AG08396 (cell line): ENCODE measurements at regions not wholly inside any gene's neighbourhood (a gene's known extent, or its start where the extent isn't known, plus 50 kb on each side); places are given as distances from the start of the nearest gene placed in this dataset.
"Not testable (repeated sequence)": the region's sequence is repeated elsewhere in the genome, so short reads cannot be mapped to it uniquely, and the experiment has no call there.

Experiments
- DNase-seq: peaks from one replicate; pipeline ENCODE4 v3.0.0; 2012; ENCODE audit warnings: low spot score, mixed read lengths

DNA sequence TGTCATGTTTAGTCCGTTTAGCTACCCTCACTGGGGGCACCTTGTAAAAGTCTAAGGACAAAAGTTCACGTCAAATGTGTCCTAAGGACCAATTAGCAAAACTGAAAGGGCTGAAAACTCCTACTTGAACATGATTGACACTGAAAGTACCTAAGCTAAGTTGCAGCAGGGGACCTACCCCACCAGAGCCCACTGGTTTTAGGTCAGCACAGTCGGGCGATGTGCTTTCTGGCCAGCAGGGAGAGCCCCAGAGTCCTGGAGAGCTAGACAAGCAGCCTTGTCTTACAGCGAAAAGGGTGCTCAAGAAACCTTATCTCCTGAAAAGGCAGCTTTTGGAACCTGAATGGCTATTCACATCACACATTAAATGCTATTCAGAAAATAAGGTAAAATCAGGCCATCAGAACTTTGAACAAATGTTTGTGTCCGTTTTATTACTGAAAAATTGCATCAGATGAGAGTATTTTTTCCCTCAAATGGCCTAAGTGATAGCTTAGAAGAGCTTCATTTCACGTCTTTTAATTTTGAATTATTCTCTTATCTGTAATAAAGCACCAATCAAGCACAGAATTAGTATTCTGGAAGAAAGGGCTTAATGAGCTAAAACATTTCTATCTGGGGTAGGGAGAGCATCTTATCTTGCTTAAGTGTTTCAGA lies 52.2 kb upstream of the MKI67 start:
- no peak for DNase-seq

DNA sequence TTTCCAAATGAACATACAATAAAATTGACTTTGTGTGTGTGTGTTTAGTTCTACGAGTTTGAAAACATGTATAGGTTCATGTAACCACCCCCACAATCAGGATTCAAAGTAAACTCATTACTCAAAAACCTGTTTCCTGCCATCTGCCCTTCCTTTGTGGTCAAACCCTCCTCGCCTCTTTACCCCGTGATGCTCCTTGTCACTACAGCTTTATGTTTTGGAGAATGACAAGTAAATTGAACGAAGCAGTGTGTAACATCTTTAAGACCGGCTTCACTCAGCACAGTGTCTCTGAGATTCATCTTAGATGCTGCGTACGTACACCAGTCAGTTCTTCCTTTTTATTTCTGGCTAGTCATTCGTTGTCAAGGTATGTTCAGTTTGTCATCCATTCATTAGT lies 54.6 kb upstream of the MKI67 start:
- no peak for DNase-seq

DNA sequence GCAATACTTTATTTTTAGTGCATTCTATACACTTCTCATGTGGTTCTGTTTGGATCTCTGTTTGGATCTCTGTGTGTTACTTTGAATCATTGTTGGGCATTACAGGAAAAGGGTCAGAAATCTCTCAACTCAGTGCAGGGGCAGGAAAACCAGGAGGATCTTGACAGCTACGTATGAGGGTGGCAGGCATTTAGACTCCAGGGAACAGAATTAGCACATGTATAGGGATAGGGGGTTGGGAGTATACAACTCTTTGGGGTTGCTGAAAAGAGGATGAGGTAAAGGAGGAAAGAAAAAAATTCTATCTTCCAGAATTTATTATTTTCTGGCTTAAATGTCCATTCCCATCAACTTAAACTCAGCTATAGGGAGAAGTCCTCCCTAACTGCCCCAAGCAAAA lies 59.4 kb upstream of the MKI67 start:
- DNase-seq, result no peak

DNA sequence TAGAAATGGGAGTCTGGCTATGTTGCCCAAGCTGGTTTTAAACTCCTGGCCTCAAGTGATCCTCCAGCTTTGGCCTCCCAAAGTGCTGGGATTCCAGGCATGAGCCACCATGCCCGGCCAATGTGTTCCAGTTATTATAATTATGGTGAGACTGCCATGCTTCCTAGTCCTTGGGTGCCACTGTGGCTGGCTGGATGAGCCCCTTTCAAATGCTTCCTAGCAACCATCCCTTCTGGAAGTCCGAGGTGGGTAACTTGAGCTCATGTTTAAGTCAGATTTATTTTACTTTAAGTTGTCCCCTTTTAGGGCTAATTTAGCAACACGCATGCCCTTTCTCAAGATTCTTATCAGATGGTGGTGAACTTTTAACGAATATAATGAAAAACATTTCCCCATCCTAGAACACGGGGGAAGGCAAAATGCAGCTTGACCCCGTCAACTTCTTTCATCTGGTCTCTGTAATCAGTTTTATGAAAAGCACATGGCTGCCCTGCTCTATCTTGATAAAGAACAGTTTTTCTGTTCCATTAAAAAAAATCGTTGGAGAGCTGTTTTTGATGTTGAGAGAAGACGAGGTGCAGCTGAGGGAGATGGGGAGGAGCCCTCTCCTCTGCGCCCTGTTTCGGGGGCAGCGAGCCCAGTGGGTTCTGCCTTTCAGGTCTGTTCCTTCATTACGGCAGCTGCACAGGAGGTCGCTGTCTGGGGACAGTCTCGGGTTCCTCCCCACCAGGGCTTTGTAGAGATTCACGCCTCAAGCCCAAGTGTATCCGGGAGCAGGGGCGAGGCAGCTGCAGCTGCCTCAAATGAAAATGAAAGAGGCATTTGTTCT lies 61.0 kb upstream of the MKI67 start:
- DNase-seq, result no peak

DNA sequence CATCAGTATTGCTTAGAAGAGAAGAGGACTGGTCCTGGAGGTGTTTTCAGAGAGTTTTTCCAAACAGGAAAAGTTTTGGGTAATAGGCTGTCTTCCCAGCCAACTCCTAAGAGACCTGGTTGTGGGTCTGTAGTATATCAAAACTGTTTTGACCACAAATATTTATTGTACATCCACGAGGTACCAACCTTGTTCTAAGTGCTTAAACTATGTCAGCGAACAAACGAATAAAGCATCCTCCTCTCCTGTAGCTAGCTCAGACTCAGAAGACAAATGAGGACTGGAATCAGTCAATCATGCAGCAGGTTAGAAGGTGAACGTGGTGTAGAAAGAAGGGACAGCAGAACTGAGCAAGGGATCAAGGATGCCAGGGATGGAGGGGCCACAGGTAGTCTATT lies 61.6 kb upstream of the MKI67 start:
- DNase-seq, result no peak

DNA sequence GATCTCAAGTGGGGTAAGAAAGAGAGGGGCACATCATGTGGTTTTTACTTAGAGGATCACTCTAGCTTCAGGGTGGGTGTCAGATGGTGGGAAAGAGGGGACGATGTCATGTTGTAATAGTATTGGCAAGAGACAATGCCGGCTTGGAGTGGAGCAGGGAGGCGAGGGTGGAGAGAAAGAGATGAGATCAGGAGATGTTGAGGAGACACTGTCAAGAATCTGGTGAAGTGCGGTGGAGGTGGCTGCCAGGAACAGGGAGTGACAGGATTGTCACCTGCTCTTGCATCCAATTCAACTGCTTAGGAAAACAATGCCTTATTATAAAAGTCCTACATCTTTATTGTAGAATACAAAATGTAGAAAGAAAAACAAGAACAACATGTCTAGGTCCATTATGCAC lies 63.0 kb upstream of the MKI67 start:
- DNase-seq, result no peak

DNA sequence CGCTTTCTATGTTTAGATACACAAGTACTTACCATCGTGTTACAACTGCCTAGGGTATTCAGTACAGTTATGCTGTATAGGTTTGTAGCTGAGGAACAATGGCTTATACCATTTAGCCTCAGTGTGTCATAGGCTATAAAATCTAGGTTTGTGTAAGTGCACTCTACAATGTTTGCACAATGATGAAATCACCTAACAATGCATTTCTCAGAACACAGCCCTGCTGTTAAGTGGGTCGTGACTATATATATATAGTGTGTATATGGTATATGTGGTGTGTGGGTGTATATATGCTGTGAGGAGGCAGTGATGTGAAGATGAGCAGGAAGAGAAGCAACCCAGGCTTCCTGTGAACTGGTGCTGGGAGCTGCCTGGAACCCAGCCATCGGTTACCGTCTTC lies 65.6 kb upstream of the MKI67 start:
- DNase-seq, result no peak

DNA sequence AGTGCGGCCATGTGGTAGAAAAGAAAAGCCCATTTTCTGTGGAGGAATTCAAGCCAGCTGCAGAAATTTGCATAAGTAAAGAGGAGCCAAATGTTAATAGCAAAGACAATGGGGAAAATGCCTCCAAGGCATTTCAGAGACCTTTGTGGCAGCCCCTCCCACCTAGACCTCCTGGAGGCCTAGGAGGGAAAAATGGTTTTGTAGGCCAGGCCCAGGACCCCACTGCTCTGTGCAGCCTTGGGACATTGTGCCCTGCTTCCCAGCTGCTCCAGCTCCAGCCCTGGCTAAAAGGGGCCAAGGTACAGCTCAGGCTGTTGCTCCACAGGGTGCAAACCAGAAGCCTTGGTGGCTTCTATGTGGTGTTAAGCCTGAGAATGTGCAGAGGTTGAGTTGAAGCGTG lies 75.6 kb upstream of the MKI67 start:
- DNase-seq, result not testable (repeated sequence)

DNA sequence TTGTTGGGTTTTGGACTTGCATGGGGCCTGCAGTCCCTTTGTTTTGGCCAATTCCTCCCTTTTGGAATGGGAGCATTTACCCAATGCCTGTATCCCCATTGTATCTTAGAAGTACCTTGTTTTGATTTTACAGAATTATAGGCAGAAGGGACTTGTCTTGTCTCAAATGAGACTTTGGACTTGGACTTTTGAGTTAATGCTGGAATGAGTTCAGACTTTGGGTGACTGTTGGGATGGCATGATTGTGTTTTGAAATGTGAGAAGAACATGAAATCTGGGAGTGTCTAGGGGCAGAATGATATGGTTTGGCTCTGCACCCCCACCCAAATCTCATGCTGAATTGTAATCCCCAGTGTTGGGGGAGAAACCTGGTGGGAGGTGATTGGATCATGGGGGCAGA lies 76.8 kb upstream of the MKI67 start:
- no peak for DNase-seq

DNA sequence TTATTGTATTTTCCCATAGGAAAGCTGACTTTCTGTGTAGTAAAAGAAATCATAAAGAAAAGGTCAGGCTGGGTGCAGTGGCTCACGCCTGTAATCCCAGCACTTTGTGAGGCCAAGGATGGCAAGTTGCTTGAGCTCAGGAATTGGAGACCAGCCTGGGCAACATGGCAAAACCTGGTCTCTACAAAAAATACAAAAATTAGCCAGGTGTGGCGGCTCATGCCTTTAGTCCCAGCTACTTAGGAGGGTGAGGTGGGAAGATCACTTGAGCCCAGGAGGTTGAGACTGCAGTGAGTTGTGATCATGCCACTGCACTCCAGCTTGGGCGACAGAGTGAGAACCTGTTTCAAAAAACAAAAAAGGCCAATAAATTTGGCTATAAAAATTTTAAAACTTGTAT lies 79.4 kb upstream of the MKI67 start:
- DNase-seq, result not testable (repeated sequence)

DNA sequence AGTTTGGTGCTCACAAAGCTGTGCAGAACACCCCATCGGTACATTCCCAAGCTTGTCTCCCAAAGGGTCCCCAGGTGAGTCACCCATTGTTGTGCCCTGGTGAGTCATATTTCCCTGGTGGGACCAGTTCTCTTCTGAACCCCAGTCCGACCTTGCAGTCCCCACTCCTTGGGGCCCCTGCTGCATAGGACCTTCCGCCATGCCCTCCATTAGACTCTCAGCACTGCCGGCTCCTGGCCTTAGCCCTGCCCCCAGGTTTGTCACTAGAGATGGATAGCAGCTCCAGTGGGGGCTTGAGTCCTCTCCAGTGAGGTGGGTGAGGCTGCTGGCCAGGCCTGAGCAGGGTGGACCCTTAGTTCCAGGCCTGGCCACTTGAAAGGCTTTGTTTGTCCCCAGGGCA lies 80.5 kb upstream of the MKI67 start:
- DNase-seq, result no peak

DNA sequence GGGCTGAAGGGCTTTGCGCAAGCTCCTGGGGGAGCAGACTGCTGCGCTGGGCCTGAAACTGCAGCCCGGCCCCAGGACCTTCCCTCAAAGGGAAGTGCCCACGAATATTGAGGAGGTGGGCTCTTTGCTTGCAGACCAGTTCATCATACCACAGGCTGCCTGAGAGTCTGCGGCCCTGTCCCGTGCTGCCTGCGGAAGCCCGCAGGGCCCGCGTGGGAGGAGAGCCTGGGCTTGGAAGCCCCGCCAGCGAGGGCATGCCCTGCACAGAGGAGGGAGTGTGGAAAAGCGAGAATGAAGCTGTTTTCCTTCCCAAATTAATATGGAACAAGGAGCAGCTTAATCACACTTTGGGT lies 83.6 kb upstream of the MKI67 start:
- DNase-seq, result no peak

DNA sequence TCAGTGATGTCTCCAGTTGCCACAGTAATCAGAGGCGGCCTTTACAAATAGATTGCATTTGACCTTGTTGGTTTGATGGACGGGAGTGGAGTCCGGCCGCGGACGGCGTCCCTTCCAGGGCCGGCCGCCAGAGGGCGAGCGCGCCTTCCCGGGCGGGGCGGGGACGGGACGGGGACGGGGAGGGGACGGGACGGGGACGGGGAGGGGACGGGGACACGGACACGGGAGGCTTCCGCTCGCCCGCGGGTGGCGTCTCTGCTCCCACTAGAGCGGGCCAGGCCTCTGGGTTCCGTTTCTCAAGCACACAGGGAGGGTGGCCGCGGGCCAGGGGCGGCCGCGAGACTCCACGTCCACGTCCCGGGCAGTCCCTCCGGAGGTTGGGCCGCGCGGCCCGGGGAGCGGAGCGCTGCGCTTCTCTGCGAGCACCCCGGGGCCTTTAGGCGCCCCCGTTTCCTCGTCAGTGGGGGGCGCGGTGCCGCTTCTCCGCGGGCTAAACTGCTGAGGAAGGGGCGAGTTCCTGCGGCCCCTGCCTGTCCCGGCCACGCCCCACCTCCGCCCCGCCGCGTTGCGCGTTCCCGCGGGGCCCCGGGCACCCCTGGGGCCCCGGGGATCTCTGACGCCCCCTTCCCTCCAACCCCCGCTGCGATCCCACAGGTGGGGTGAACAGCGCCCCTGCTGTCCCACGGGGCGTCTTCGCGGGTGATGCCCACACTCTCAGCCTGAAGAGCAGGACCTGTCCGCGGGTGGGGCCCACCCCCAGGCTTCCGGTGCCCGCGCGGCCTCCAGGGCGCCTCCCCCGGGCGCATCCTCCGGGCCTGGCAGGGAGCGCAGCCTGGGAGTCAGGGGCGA lies 84.2 kb upstream of the MKI67 start:
- DNase-seq, result peak; percentile 90

DNA sequence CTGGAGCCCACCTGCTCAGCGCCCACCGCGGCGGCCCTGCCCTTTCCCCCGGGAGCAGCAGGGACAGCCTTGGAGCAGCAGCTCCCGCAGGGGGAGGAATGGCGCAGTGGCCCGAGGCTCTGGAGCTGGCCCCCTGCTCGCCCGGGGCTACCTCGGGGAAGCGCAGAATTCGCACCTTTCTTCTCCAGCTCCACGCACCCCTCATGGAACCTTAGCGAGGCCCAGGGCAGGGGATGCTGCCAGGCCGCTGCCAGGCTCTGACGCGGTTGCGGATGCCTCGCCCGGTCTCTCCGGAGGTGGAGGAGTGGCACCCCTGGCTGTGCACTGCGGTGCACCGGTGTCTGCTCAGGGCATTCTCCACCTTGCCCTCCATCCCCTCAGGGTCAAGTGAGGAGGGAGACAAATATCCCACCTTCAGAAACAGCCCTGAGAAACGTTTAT lies 84.9 kb upstream of the MKI67 start:
- DNase-seq, result no peak

DNA sequence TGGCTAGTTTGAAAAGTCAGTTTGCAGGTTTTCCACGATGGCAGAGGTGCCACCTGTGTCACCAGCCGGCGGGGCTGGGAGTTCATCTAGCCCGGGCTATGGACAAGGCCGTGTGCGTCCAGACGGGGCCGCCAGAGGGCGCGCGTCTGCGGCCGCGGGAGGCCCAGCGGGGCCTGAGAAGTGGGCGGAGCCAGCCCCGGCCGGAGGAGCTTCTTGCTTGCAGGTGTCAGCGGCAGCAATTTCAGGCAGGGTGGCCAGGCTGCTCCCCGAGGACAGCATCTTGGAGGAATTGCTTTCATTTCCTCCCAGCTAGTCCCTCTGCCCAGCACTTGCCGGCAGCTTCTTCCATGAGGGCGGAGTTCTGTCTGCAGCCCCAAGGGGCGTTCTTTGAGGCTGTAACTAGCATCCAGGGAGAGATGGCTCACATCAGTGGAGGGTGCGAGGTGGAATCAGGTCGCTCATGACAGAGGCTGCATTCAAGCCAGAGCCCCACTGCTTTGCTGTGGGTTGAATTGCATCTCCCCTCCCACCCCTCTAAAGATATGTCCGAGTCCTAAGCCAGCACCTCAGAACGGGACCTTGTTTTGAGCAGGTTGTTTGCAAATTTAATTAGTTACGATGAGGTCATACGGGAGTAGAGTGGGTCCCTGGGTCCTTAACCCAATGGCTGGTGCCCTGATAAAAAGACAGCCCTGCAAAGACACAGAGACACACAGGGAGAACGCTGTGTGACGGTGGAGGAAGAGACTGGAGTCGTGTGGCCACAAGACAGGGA lies 85.9 kb upstream of the MKI67 start:
- DNase-seq, result peak; percentile 94

DNA sequence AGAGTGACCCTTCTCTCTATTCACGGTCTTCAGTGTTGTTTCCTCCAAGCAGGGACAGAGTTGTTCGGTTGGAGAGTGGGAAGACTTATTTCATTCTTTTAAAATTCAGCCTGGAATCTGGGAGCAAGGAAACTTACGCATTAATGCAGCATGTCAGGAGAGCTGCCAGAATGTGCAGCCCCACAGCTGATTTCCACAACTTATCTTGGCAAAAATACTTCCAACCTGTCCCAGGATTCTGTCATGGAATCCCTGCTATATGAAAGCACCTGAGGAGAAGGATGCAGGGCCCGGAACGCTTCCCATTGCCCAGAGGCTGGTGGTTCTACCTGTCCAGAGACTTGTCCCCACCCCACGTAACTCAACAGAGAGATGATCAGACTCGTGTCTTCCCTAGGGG lies 86.9 kb upstream of the MKI67 start:
- no peak for DNase-seq

DNA sequence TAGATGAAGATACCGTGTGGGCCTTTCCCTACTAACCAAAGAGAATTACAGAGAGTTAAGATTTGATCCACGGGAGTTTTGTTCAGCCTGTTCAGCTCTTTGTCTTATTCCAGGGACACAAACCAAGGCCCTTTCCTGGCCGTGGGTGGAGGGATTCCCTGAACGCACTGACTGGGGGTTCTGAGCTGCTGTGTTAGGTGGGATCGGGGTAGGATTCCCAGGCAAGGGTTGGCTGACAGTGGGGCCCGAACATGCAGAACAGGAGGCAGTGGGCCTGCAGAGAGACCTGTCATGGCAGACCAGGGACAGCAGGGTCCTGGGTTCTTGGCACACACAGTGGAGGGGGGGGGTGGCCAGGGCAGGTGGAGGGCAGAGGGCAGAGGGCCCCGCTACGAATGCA lies 89.5 kb upstream of the MKI67 start:
- DNase-seq, result no peak

DNA sequence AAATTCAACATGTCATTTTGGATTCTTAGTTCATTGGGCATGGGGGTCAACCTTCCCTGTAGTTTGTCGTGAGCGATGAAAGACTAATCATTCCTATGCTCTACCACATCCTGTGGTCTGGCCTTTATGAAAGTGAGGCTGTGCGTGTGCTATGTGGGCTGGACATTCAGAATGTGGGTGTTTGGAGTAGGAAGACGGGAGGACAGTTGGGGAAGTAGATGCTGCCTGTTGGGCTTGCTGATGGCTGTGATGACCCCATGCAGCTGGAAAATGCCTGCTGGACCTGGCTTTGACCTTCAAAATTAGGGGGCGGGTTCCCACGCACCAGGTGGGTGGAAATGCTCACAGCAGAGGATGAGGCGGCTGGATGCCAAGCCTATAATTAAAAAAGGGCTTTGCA lies 90.9 kb upstream of the MKI67 start:
- DNase-seq, result no peak

DNA sequence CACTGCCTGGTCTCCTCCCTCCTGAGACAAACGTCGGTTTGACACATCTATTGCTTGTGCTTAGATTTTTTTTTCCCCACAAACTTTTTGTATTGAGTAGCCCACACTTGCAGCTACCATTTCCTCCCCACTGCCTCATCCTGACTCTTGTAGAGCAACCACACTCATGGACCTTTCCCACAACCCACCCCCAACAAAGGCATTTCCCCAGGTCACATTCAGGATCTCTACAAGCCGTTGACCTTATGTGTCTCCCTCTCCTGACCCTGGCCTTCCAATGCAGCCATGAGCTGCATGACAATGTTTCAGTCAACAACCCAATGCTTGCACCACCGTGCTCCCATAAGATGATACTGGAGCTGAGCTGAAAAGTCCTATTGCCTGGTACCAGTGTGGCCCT lies 91.9 kb upstream of the MKI67 start:
- DNase-seq, result no peak

DNA sequence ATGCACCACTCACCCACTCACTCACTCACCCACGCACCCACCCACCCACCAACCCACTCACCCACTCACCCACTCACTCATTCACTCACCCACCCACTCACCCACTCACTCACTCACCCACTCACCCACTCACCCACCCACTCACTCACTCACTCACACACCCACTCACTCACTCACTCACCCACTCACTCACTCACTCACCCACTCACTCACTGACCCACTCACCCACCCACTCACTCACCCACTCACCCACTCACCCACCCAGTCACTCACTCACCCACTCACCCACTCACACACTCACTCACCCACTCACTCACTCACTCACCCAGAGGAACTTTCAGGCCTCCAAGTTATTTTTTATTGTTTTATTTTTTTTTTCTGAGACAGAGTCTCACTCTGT lies 93.1 kb upstream of the MKI67 start:
- no peak for DNase-seq

DNA sequence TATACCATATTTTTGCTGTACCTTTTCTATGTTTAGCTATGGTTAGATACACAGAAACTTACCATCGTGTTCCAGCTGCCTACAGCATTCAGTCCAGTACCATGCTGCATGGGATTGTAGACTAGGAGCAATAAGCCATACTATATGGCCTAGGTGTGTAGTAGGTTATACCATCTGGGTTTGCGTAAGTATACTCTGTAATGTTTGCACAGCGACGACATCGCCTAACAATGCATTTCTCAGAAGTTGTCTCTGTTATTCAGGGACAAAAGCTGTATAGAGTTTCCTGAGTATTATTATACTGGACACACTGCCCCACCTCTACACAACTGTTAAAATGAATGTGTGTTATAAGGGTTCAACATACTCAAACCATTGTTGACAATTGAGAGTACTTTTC lies 93.8 kb upstream of the MKI67 start:
- no peak for DNase-seq

DNA sequence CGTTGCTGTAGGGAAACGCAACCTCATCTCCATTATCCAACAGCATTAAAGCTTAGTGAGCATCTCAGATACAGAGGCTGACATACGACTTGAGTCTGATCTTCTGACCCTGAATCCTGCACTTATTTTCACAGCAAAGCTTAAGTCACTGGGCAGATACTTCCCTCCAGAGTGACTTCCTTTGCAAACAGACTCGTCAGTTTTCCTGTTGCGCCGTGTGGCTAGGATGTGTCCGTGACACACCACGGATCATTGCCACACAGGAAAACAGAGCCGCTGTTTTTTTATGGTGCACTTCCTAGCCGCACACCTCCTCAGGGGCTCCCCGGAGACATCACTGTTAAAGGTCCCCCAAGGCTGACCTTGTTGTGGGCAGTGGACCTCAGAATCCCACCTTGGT lies 94.9 kb upstream of the MKI67 start:
- DNase-seq, result no peak
